Panc1 (cell line): ENCODE measurements at regions not wholly inside any gene's neighbourhood (a gene's known extent, or its start where the extent isn't known, plus 50 kb on each side); places are given as distances from the start of the nearest gene placed in this dataset.

Experiments
- ATAC-seq: fragments of 200-7000 bp; cut with Tn5 transposase; 2 replicates; pipeline ENCODE4 v1.9.1; 2020; ENCODE audit warnings: mild to moderate bottlenecking, moderate library complexity
- BruUV-seq: library from RNA; stranded (reverse); fragments of 400-500 nt; replicated peaks from 2 replicates; lab custom pipeline; 2021; lab: Mats Ljungman, UMichigan
- CTCF ChIA-PET: fragments of 300-600 bp; sonication (Branson Sonifier 250); formaldehyde crosslinking; loops from one replicate; lab custom pipeline; 2022; ENCODE audit warnings: antibody characterized with exemption; lab: Charles Lee
- POLR2A ChIA-PET: fragments of 300-600 bp; sonication (Branson Sonifier 250); formaldehyde crosslinking; loops from one replicate; lab custom pipeline; 2022; ENCODE audit warnings: antibody characterized with exemption; lab: Charles Lee
- DNase-seq: peaks from one replicate; pipeline ENCODE4 v3.0.0-alpha.2; 2010; ENCODE audit warnings: low read depth, low spot score
- H3K27ac ChIP-seq: 2 replicates; pipeline ENCODE4 v1.5.1; 2011; ENCODE audit warnings: mild to moderate bottlenecking, low read length, inconsistent platforms
- H3K27me3 ChIP-seq: fragments of 200-500 bp; sonication (Bioruptor generic); 2 replicates; pipeline ENCODE4 v1.6.0; 2014; ENCODE audit warnings: low read length, inconsistent platforms; ENCODE audit not compliant: control insufficient read depth, insufficient read depth
- H3K36me3 ChIP-seq: fragments of 200-500 bp; sonication (Bioruptor generic); 2 replicates; pipeline ENCODE4 v1.5.1; 2014; ENCODE audit warnings: inconsistent platforms, mild to moderate bottlenecking, low read length, moderate library complexity; ENCODE audit not compliant: control insufficient read depth, insufficient read depth
- H3K4me1 ChIP-seq: 2 replicates; pipeline ENCODE4 v1.5.1; 2011; ENCODE audit warnings: inconsistent platforms, mild to moderate bottlenecking, low read length, moderate library complexity; ENCODE audit not compliant: control insufficient read depth, insufficient read depth
- H3K4me3 ChIP-seq, 2 experiments: 2 replicates each; pipeline ENCODE4 v1.5.1; 2011 to 2012; ENCODE audit warnings: low read depth in 2 of 2, low read length in 2 of 2, mild to moderate bottlenecking in 2 of 2, inconsistent platforms in 1 of 2, moderate library complexity in 1 of 2
- H3K9me3 ChIP-seq: fragments of 200-500 bp; sonication (Bioruptor generic); 2 replicates; pipeline ENCODE4 v1.5.1; 2014; ENCODE audit warnings: low read depth, mild to moderate bottlenecking, inconsistent platforms, low read length, moderate library complexity; ENCODE audit not compliant: control insufficient read depth, insufficient read depth
- POLR2AphosphoS5 ChIP-seq: IDR thresholded peaks from 2 replicates; pipeline ENCODE4 v1.6.1; 2012; ENCODE audit warnings: mild to moderate bottlenecking, low read depth, low read length, moderate library complexity
- REST ChIP-seq, 2 experiments: IDR thresholded peaks; 2 replicates each; pipeline ENCODE4 v1.6.1; 2011 to 2012; ENCODE audit warnings: low read depth in 2 of 2, control low read depth in 1 of 2, low read length in 1 of 2, mild to moderate bottlenecking in 1 of 2, moderate library complexity in 1 of 2; ENCODE audit not compliant: insufficient read depth in 1 of 2
- SIN3A ChIP-seq: IDR thresholded peaks from 2 replicates; pipeline ENCODE4 v1.6.1; 2012; ENCODE audit warnings: low read depth, mild to moderate bottlenecking, low read length, moderate library complexity, borderline replicate concordance; ENCODE audit not compliant: insufficient read depth
- TCF7L2 ChIP-seq: IDR thresholded peaks from 2 replicates; pipeline ENCODE4 v1.6.1; 2011; ENCODE audit warnings: mild to moderate bottlenecking, low read depth, low read length, inconsistent platforms
- in situ Hi-C: cut with HindIII; loops from 2 replicates; pipeline ENCODE4 v1.10.0; 2016; ENCODE audit warnings: low sequenced_read_pairs, low pct_unique_long_range_greater_than_20kb
- intact Hi-C: fragments of 100-400 bp; cut with micrococcal nuclease; formaldehyde crosslinking; loops from one replicate; pipeline ENCODE4 v1.10.0; 2022; ENCODE audit not compliant: unreplicated experiment
- TF ChIP-seq, protein P1 (sequence below): fragments of 450-650 bp; IDR thresholded peaks from 2 replicates; pipeline ENCODE4 v1.5.1; 2017; ENCODE audit warnings: mild to moderate bottlenecking

DNA sequence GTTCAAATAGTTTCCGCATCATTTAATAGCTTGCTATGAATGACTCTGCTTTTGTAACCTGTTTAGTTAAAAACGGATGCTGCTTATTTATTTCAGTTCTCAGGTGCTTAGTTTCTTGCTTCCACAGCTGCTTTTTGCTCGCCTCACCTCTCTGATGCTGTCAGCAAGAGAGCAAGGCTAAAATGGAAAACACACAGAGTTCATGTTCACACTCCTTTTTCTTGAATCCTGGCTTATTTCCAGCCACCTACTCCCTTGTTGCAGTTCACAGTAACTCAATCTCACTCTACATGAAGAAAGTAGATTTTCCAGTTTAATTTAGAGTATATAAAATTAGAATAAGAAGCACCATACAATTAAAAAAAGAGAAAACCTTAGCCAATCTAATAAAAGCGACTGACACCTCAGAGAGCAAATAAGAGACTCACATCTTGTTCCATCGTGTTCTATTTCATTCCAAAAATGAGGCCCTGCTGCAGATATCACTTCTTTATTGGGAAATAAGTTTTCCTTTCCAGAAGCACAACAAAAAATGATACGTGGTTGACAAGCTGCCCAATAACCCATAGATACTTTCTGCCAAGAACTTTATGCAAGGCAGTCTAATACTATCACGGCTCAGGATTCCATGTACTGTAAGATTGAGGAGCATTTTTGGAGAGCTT lies 326.1 kb upstream of the SLITRK1 start:
- H3K36me3 ChIP-seq = no peaks in the 10 kb centered on the region
- no peaks in the 10 kb centered on the region for H3K4me1 ChIP-seq
- H3K27me3 ChIP-seq = no peaks in the 10 kb centered on the region
- in situ Hi-C loops = no loop called here
- no peaks in the 10 kb centered on the region for H3K9me3 ChIP-seq
- POLR2A ChIA-PET = no interaction called here
- intact Hi-C loops = no loop called here
- H3K4me3 ChIP-seq = no peak overlapping the region
- no TSS peak for BruUV-seq
- no peak for ATAC-seq
- TF ChIP-seq TCF7L2 (no peak), REST (IDR thresholded peaks at IDR 0.05; ENCODE audit: insufficient read depth in 1 of 2, low read depth in 2 of 2, low read length in 1 of 2) (no peak), SIN3A (no peak), POLR2AphosphoS5 (no peak)
- TF ChIP-seq, protein P1, sequence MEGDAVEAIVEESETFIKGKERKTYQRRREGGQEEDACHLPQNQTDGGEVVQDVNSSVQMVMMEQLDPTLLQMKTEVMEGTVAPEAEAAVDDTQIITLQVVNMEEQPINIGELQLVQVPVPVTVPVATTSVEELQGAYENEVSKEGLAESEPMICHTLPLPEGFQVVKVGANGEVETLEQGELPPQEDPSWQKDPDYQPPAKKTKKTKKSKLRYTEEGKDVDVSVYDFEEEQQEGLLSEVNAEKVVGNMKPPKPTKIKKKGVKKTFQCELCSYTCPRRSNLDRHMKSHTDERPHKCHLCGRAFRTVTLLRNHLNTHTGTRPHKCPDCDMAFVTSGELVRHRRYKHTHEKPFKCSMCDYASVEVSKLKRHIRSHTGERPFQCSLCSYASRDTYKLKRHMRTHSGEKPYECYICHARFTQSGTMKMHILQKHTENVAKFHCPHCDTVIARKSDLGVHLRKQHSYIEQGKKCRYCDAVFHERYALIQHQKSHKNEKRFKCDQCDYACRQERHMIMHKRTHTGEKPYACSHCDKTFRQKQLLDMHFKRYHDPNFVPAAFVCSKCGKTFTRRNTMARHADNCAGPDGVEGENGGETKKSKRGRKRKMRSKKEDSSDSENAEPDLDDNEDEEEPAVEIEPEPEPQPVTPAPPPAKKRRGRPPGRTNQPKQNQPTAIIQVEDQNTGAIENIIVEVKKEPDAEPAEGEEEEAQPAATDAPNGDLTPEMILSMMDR = no peak
- no peak overlapping the region for H3K27ac ChIP-seq
- CTCF ChIA-PET = no interaction called here
- DNase-seq = no peak

GRCh38 chr13:84207509-84207908 lies 325.2 kb upstream of the SLITRK1 start:
- no peaks in the 10 kb centered on the region for H3K9me3 ChIP-seq
- ChIA-PET POLR2A (no interaction called here), CTCF (no interaction called here)
- no peak overlapping the region for H3K4me3 ChIP-seq
- BruUV-seq = no TSS peak
- intact Hi-C loops (no loop called here), in situ Hi-C loops (no loop called here)
- no peaks in the 10 kb centered on the region for H3K4me1 ChIP-seq
- DNase-seq (no peak), ATAC-seq (no peak)
- TF ChIP-seq TCF7L2 = no peak
- TF ChIP-seq, protein P1 = no peak
- no peak for TF ChIP-seq POLR2AphosphoS5
- TF ChIP-seq SIN3A = no peak
- TF ChIP-seq REST (IDR thresholded peaks at IDR 0.05; ENCODE audit: insufficient read depth in 1 of 2, low read depth in 2 of 2, low read length in 1 of 2) = no peak
- H3K27me3 ChIP-seq = no peaks in the 10 kb centered on the region
- no peak overlapping the region for H3K27ac ChIP-seq
- no peaks in the 10 kb centered on the region for H3K36me3 ChIP-seq
